ENCODE measurements at regions not wholly inside any gene's neighbourhood (a gene's known extent, or its start where the extent isn't known, plus 50 kb on each side); places are given as distances from the start of the nearest gene placed in this dataset.
"Not testable (repeated sequence)": the region's sequence is repeated elsewhere in the genome, so short reads cannot be mapped to it uniquely, and the experiment has no call there.

- H3K9ac ChIP-seq (ENCODE audit: low read length), result no peak overlapping the region
- no peak overlapping the region for H3K4me3 ChIP-seq (ENCODE audit: insufficient read depth, low read depth, low read length)
- TF ChIP-seq CTCF (IDR thresholded peaks at IDR 0.05; ENCODE audit: insufficient read depth, low read depth, low read length) (no peak), EZH2 (IDR thresholded peaks at IDR 0.05; ENCODE audit: insufficient read depth, low read length) (no peak)
- no peaks in the 10 kb centered on the region for H3K9me3 ChIP-seq (ENCODE audit: insufficient read depth, low read depth, low read length)
- no peaks in the 10 kb centered on the region for H3K4me1 ChIP-seq (ENCODE audit: insufficient read depth, low read length)
- FAIRE-seq (no peak), DNase-seq (ENCODE audit: low read depth) (no peak)
- H4K20me1 ChIP-seq (ENCODE audit: insufficient read depth, low read length), result no peaks in the 10 kb centered on the region
- H3K27ac ChIP-seq (ENCODE audit: low read depth, low read length), result no peak overlapping the region
- peaks cover 3% of the 10 kb centered on the region for H3K27me3 Mint-ChIP-seq (ENCODE audit: low read depth, unreplicated experiment)
- no peak overlapping the region for H3K27ac Mint-ChIP-seq (ENCODE audit: unreplicated experiment)
- peaks cover 11% of the 10 kb centered on the region for H3K9me3 Mint-ChIP-seq (ENCODE audit: unreplicated experiment)
- no peaks in the 10 kb centered on the region for H3K4me1 Mint-ChIP-seq (ENCODE audit: low read depth, unreplicated experiment)
- no peaks in the 10 kb centered on the region for H3K36me3 Mint-ChIP-seq (ENCODE audit: low read depth, unreplicated experiment)
- no peaks in the 10 kb centered on the region for H3K27me3 ChIP-seq (ENCODE audit: insufficient read depth, low read length)
- H3K4me3 Mint-ChIP-seq (ENCODE audit: unreplicated experiment), result no peak overlapping the region
- H3K4me2 ChIP-seq (ENCODE audit: low read length), result no peak overlapping the region
- no peak overlapping the region for H2AFZ ChIP-seq (ENCODE audit: low read depth, low read length)
- H3K36me3 ChIP-seq (ENCODE audit: insufficient read depth, low read length), result no peaks in the 10 kb centered on the region
- no peaks in the 10 kb centered on the region for H3K79me2 ChIP-seq (ENCODE audit: insufficient read depth, low read length)
Observed at GRCh38 chr5:5739490-5739945, 317.0 kb downstream of the ICE1 start.

GRCh38 chr5:5738797-5739489 is 316.5 kb downstream of the ICE1 start:
- H3K36me3 Mint-ChIP-seq (ENCODE audit: low read depth, unreplicated experiment), result no peaks in the 10 kb centered on the region
- H3K36me3 ChIP-seq (ENCODE audit: insufficient read depth, low read length), result no peaks in the 10 kb centered on the region
- no peak overlapping the region for H3K4me3 ChIP-seq (ENCODE audit: insufficient read depth, low read depth, low read length)
- H2AFZ ChIP-seq (ENCODE audit: low read depth, low read length), result no peak overlapping the region
- FAIRE-seq (no peak), DNase-seq (ENCODE audit: low read depth) (no peak)
- peaks cover 3% of the 10 kb centered on the region for H3K27me3 Mint-ChIP-seq (ENCODE audit: low read depth, unreplicated experiment)
- H3K9ac ChIP-seq (ENCODE audit: low read length), result no peak overlapping the region
- no peak overlapping the region for H3K4me3 Mint-ChIP-seq (ENCODE audit: unreplicated experiment)
- no peaks in the 10 kb centered on the region for H3K4me1 ChIP-seq (ENCODE audit: insufficient read depth, low read length)
- TF ChIP-seq EZH2 (IDR thresholded peaks at IDR 0.05; ENCODE audit: insufficient read depth, low read length) (no peak), CTCF (IDR thresholded peaks at IDR 0.05; ENCODE audit: insufficient read depth, low read depth, low read length) (no peak)
- H3K4me2 ChIP-seq (ENCODE audit: low read length), result no peak overlapping the region
- H3K4me1 Mint-ChIP-seq (ENCODE audit: low read depth, unreplicated experiment), result no peaks in the 10 kb centered on the region
- H3K27ac Mint-ChIP-seq (ENCODE audit: unreplicated experiment), result no peak overlapping the region
- H3K9me3 ChIP-seq (ENCODE audit: insufficient read depth, low read depth, low read length), result no peaks in the 10 kb centered on the region
- H3K79me2 ChIP-seq (ENCODE audit: insufficient read depth, low read length), result no peaks in the 10 kb centered on the region
- no peaks in the 10 kb centered on the region for H4K20me1 ChIP-seq (ENCODE audit: insufficient read depth, low read length)
- no peak overlapping the region for H3K27ac ChIP-seq (ENCODE audit: low read depth, low read length)
- no peaks in the 10 kb centered on the region for H3K27me3 ChIP-seq (ENCODE audit: insufficient read depth, low read length)
- H3K9me3 Mint-ChIP-seq (ENCODE audit: unreplicated experiment), result peaks cover 11% of the 10 kb centered on the region

- H3K27ac Mint-ChIP-seq (ENCODE audit: unreplicated experiment), result no peak overlapping the region
- peaks cover 3% of the 10 kb centered on the region for H3K27me3 Mint-ChIP-seq (ENCODE audit: low read depth, unreplicated experiment)
- no peaks in the 10 kb centered on the region for H4K20me1 ChIP-seq (ENCODE audit: insufficient read depth, low read length)
- no peak for DNase-seq (ENCODE audit: low read depth)
- no peaks in the 10 kb centered on the region for H3K4me1 Mint-ChIP-seq (ENCODE audit: low read depth, unreplicated experiment)
- no peak overlapping the region for H3K27ac ChIP-seq (ENCODE audit: low read depth, low read length)
- no peak for TF ChIP-seq EZH2 (IDR thresholded peaks at IDR 0.05; ENCODE audit: insufficient read depth, low read length)
- no peak for TF ChIP-seq CTCF (IDR thresholded peaks at IDR 0.05; ENCODE audit: insufficient read depth, low read depth, low read length)
- H3K4me1 ChIP-seq (ENCODE audit: insufficient read depth, low read length), result no peaks in the 10 kb centered on the region
- FAIRE-seq, result no peak
- H3K9ac ChIP-seq (ENCODE audit: low read length), result no peak overlapping the region
- peaks cover 4% of the 10 kb centered on the region for H3K9me3 Mint-ChIP-seq (ENCODE audit: unreplicated experiment)
- H3K36me3 Mint-ChIP-seq (ENCODE audit: low read depth, unreplicated experiment), result no peaks in the 10 kb centered on the region
- no peaks in the 10 kb centered on the region for H3K79me2 ChIP-seq (ENCODE audit: insufficient read depth, low read length)
- H3K4me3 Mint-ChIP-seq (ENCODE audit: unreplicated experiment), result no peak overlapping the region
- H3K9me3 ChIP-seq (ENCODE audit: insufficient read depth, low read depth, low read length), result peaks cover 3% of the 10 kb centered on the region
- H3K27me3 ChIP-seq (ENCODE audit: insufficient read depth, low read length), result no peaks in the 10 kb centered on the region
- H3K4me2 ChIP-seq (ENCODE audit: low read length), result no peak overlapping the region
- H3K36me3 ChIP-seq (ENCODE audit: insufficient read depth, low read length), result no peaks in the 10 kb centered on the region
- no peak overlapping the region for H2AFZ ChIP-seq (ENCODE audit: low read depth, low read length)
- H3K4me3 ChIP-seq (ENCODE audit: insufficient read depth, low read depth, low read length), result no peak overlapping the region
Observed at GRCh38 chr5:5736007-5736406, 313.5 kb downstream of the ICE1 start.

GRCh38 chr5:5733058-5733457 is 310.6 kb downstream of the ICE1 start:
- H3K9ac ChIP-seq (ENCODE audit: low read length); H3K4me3 ChIP-seq (ENCODE audit: insufficient read depth, low read depth, low read length); DNase-seq (ENCODE audit: low read depth); H3K4me2 ChIP-seq (ENCODE audit: low read length); H3K4me1 Mint-ChIP-seq (ENCODE audit: low read depth, unreplicated experiment); H3K27me3 ChIP-seq (ENCODE audit: insufficient read depth, low read length); H3K27ac Mint-ChIP-seq (ENCODE audit: unreplicated experiment); H3K9me3 ChIP-seq (ENCODE audit: insufficient read depth, low read depth, low read length); H3K36me3 Mint-ChIP-seq (ENCODE audit: low read depth, unreplicated experiment); H3K36me3 ChIP-seq (ENCODE audit: insufficient read depth, low read length); H3K27ac ChIP-seq (ENCODE audit: low read depth, low read length); H3K79me2 ChIP-seq (ENCODE audit: insufficient read depth, low read length); FAIRE-seq; H3K27me3 Mint-ChIP-seq (ENCODE audit: low read depth, unreplicated experiment); H2AFZ ChIP-seq (ENCODE audit: low read depth, low read length); H3K4me3 Mint-ChIP-seq (ENCODE audit: unreplicated experiment); H4K20me1 ChIP-seq (ENCODE audit: insufficient read depth, low read length); H3K4me1 ChIP-seq (ENCODE audit: insufficient read depth, low read length); H3K9me3 Mint-ChIP-seq (ENCODE audit: unreplicated experiment): not testable (repeated sequence)
